ENCODE measurements at regions not wholly inside any gene's neighbourhood (a gene's known extent, or its start where the extent isn't known, plus 50 kb on each side); places are given as distances from the start of the nearest gene placed in this dataset.

DNA sequence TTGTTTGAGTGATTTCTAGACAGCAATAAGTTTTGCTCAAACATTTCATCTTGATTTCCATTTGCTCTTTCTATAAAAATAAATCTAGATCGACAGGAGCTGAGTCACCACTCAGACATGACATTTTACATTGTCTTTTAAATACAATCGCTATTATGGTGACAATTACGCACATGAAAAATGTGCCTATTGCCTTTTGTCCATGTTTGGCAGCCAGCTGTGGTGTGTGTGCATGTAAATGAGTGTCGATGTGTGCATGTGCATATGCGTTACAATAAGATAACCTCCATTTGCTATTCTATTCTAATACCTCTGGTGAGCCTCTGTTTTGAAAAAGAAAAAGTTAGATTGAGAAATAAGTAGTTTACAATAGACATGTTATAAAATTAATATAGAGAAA lies 89.7 kb upstream of the GRM7 start:
- H3K36me3 ChIP-seq (ENCODE audit: control insufficient read depth, insufficient read depth, low read length) = no peaks in the 10 kb centered on the region
- no peaks in the 10 kb centered on the region for H3K27me3 ChIP-seq (ENCODE audit: control insufficient read depth, insufficient read depth, low read length)
- H3K4me3 ChIP-seq (ENCODE audit: low read length) = no peak overlapping the region
- H3K9me3 ChIP-seq (ENCODE audit: control insufficient read depth, low read length) = no peaks in the 10 kb centered on the region
- no peaks in the 10 kb centered on the region for H3K4me1 ChIP-seq (ENCODE audit: control insufficient read depth, insufficient read depth, low read length)
- no peak overlapping the region for H3K9ac ChIP-seq (ENCODE audit: low read length)

GRCh38 chr3:6779140-6779539 lies 81.8 kb upstream of the GRM7 start:
- Histone ChIP-seq H3K4me1 (ENCODE audit: control insufficient read depth, insufficient read depth, low read length) (no peaks in the 10 kb centered on the region), H3K9me3 (ENCODE audit: control insufficient read depth, low read length) (no peaks in the 10 kb centered on the region), H3K4me3 (ENCODE audit: low read length) (no peak overlapping the region), H3K9ac (ENCODE audit: low read length) (no peak overlapping the region), H3K36me3 (ENCODE audit: control insufficient read depth, insufficient read depth, low read length) (no peaks in the 10 kb centered on the region), H3K27me3 (ENCODE audit: control insufficient read depth, insufficient read depth, low read length) (no peaks in the 10 kb centered on the region)

DNA sequence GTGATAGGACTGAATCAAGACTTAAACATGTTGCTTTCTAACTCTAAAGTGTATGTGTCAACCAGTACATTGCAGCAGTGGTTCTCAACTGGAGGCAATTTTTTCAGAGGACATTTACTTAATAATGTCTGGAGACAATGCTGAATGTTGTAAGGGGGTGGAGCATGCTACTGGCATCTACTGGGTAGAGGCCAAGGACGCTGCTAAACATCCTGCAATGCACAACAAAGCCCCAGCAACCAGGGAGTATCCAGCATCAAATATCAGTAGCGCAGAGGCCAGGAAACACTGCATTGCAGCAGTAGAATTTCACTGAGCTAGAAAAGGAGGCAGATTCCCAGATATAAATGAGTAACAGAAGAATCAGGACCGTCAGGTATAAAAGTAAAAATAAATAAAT lies 79.8 kb upstream of the GRM7 start:
- no peak overlapping the region for H3K9ac ChIP-seq (ENCODE audit: low read length)
- no peaks in the 10 kb centered on the region for H3K4me1 ChIP-seq (ENCODE audit: control insufficient read depth, insufficient read depth, low read length)
- H3K36me3 ChIP-seq (ENCODE audit: control insufficient read depth, insufficient read depth, low read length) = no peaks in the 10 kb centered on the region
- no peaks in the 10 kb centered on the region for H3K27me3 ChIP-seq (ENCODE audit: control insufficient read depth, insufficient read depth, low read length)
- no peak overlapping the region for H3K4me3 ChIP-seq (ENCODE audit: low read length)
- no peaks in the 10 kb centered on the region for H3K9me3 ChIP-seq (ENCODE audit: control insufficient read depth, low read length)

GRCh38 chr3:6785726-6786125 lies 75.2 kb upstream of the GRM7 start:
- H3K27me3 ChIP-seq (ENCODE audit: control insufficient read depth, insufficient read depth, low read length) = no peaks in the 10 kb centered on the region

DNA sequence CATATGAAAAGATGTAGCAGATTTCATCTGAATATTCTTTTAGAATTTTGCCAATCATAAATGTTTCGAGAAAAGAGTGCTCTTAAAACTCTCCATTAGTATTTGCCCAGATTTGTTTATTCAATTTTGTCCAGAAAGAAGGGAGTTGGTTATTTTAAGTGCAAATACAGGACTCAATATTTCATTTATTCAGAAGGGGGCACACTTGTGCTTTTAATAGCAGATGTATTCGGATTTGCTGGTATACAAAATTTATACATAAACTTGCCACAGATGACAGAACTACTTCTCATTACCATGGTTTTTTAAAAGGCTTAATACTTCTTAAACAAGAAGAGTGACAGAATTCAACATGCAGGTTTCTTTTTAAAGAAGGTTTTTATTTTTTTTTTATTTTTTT lies 69.8 kb upstream of the GRM7 start:
- Histone ChIP-seq H3K9me3 (ENCODE audit: control insufficient read depth, low read length) (no peaks in the 10 kb centered on the region), H3K9ac (ENCODE audit: low read length) (no peak overlapping the region), H3K27me3 (ENCODE audit: control insufficient read depth, insufficient read depth, low read length) (no peaks in the 10 kb centered on the region), H3K4me1 (ENCODE audit: control insufficient read depth, insufficient read depth, low read length) (no peaks in the 10 kb centered on the region), H3K4me3 (ENCODE audit: low read length) (no peak overlapping the region), H3K36me3 (ENCODE audit: control insufficient read depth, insufficient read depth, low read length) (no peaks in the 10 kb centered on the region)

More at GRCh38 chr3:6785726-6786125, 75.2 kb upstream of the GRM7 start:
- Histone ChIP-seq H3K9ac (ENCODE audit: low read length) (no peak overlapping the region), H3K9me3 (ENCODE audit: control insufficient read depth, low read length) (no peaks in the 10 kb centered on the region), H3K36me3 (ENCODE audit: control insufficient read depth, insufficient read depth, low read length) (no peaks in the 10 kb centered on the region), H3K4me3 (ENCODE audit: low read length) (no peak overlapping the region), H3K4me1 (ENCODE audit: control insufficient read depth, insufficient read depth, low read length) (no peaks in the 10 kb centered on the region)

- H3K9me3 ChIP-seq (ENCODE audit: control insufficient read depth, low read length) = no peaks in the 10 kb centered on the region
- H3K27me3 ChIP-seq (ENCODE audit: control insufficient read depth, insufficient read depth, low read length) = no peaks in the 10 kb centered on the region
- H3K4me3 ChIP-seq (ENCODE audit: low read length) = no peak overlapping the region
- H3K9ac ChIP-seq (ENCODE audit: low read length) = no peak overlapping the region
- no peaks in the 10 kb centered on the region for H3K36me3 ChIP-seq (ENCODE audit: control insufficient read depth, insufficient read depth, low read length)
- H3K4me1 ChIP-seq (ENCODE audit: control insufficient read depth, insufficient read depth, low read length) = no peaks in the 10 kb centered on the region
Measured at GRCh38 chr3:6799264-6799915, 61.5 kb upstream of the GRM7 start.

GRCh38 chr3:6803619-6804018 lies 57.3 kb upstream of the GRM7 start:
- Histone ChIP-seq H3K9me3 (ENCODE audit: control insufficient read depth, low read length) (no peaks in the 10 kb centered on the region), H3K9ac (ENCODE audit: low read length) (no peak overlapping the region), H3K27me3 (ENCODE audit: control insufficient read depth, insufficient read depth, low read length) (no peaks in the 10 kb centered on the region), H3K36me3 (ENCODE audit: control insufficient read depth, insufficient read depth, low read length) (no peaks in the 10 kb centered on the region), H3K4me1 (ENCODE audit: control insufficient read depth, insufficient read depth, low read length) (no peaks in the 10 kb centered on the region), H3K4me3 (ENCODE audit: low read length) (no peak overlapping the region)

DNA sequence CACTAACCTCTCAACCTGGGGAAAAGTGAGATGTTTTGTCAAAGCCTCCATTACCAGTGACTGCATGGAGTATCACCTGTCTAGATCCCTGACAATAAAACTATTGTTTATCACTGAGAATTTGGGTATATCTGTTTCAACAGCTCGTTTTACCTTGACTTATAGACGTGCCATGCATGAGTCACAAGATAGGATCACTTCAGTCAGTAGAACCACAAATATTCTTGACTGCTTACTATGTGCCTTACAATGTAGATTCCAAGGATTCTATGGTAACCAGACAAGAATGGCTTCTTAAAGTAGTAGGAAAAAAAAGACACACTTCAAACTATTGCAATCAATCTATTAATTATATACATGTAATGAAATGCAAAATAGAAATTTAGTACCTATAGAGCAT lies 55.7 kb upstream of the GRM7 start:
- Histone ChIP-seq H3K36me3 (ENCODE audit: control insufficient read depth, insufficient read depth, low read length) (no peaks in the 10 kb centered on the region), H3K9me3 (ENCODE audit: control insufficient read depth, low read length) (no peaks in the 10 kb centered on the region), H3K4me3 (ENCODE audit: low read length) (no peak overlapping the region), H3K4me1 (ENCODE audit: control insufficient read depth, insufficient read depth, low read length) (no peaks in the 10 kb centered on the region), H3K27me3 (ENCODE audit: control insufficient read depth, insufficient read depth, low read length) (no peaks in the 10 kb centered on the region), H3K9ac (ENCODE audit: low read length) (no peak overlapping the region)

DNA sequence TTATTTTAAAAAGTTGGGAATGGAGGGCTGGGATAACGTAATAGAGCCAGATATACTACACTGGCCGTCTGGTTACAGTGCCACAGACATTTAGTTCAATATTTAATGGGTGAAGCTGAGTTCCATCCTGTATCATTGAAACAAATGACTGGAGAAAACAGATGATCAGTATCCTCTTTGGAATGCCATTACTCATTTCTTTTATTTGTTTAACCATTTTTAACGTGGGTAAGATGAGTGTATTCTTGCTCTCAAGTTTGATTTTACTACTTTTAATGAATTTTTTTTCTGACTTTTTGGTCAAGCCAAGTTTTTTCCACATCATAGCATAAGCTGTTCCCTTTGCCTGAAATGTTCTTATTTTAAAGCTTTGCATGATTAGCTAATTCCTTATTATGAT lies 53.9 kb upstream of the GRM7 start:
- Histone ChIP-seq H3K4me1 (ENCODE audit: control insufficient read depth, insufficient read depth, low read length) (no peaks in the 10 kb centered on the region), H3K9me3 (ENCODE audit: control insufficient read depth, low read length) (no peaks in the 10 kb centered on the region), H3K36me3 (ENCODE audit: control insufficient read depth, insufficient read depth, low read length) (no peaks in the 10 kb centered on the region), H3K27me3 (ENCODE audit: control insufficient read depth, insufficient read depth, low read length) (no peaks in the 10 kb centered on the region), H3K9ac (ENCODE audit: low read length) (no peak overlapping the region), H3K4me3 (ENCODE audit: low read length) (no peak overlapping the region)

GRCh38 chr3:6807967-6808588 lies 52.8 kb upstream of the GRM7 start:
- H3K36me3 ChIP-seq (ENCODE audit: control insufficient read depth, insufficient read depth, low read length) = no peaks in the 10 kb centered on the region
- H3K9me3 ChIP-seq (ENCODE audit: control insufficient read depth, low read length) = no peaks in the 10 kb centered on the region

DNA sequence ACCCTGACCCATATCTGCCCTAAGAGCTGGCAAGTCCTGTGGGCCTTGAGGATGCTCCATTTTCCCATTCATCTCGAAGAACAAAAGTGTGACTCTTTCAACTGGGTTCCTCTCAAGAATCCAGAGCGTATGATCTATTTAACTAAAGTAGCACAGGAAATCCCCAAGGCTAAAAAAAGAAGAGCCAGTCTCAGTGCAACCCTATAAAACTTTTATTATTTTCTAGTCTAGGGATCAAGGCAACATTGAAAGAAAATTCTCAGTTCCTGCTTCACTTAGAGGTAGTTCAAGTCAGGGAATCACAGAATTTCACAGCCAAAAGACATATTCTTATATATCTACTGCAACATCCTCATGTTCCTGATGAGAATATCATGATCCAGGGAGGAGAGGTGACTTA lies 51.6 kb upstream of the GRM7 start:
- Histone ChIP-seq H3K4me1 (ENCODE audit: control insufficient read depth, insufficient read depth, low read length) (no peaks in the 10 kb centered on the region), H3K27me3 (ENCODE audit: control insufficient read depth, insufficient read depth, low read length) (no peaks in the 10 kb centered on the region), H3K4me3 (ENCODE audit: low read length) (no peak overlapping the region), H3K9ac (ENCODE audit: low read length) (no peak overlapping the region), H3K36me3 (ENCODE audit: control insufficient read depth, insufficient read depth, low read length) (no peaks in the 10 kb centered on the region), H3K9me3 (ENCODE audit: control insufficient read depth, low read length) (no peaks in the 10 kb centered on the region)

More at GRCh38 chr3:6807967-6808588, 52.8 kb upstream of the GRM7 start:
- H3K27me3 ChIP-seq (ENCODE audit: control insufficient read depth, insufficient read depth, low read length) = no peaks in the 10 kb centered on the region
- no peak overlapping the region for H3K9ac ChIP-seq (ENCODE audit: low read length)
- H3K4me1 ChIP-seq (ENCODE audit: control insufficient read depth, insufficient read depth, low read length) = no peaks in the 10 kb centered on the region
- no peak overlapping the region for H3K4me3 ChIP-seq (ENCODE audit: low read length)

All from mucosa of stomach (tissue), 1 donor.